Body of pancreas (tissue), 4 donors: ENCODE measurements at regions not wholly inside any gene's neighbourhood (a gene's known extent, or its start where the extent isn't known, plus 50 kb on each side); places are given as distances from the start of the nearest gene placed in this dataset.

Experiments
- POLR2A ChIP-seq, 3 donors: fragments of 450-650 bp; IDR thresholded peaks; one replicate each; pipeline ENCODE4 v1.6.1; 2016; ENCODE audit warnings: antibody characterized with exemption in 3 of 3, mild to moderate bottlenecking in 2 of 3
- TF ChIP-seq, protein P1 (sequence below), 7 experiments: fragments of 450-650 bp in 4 of 7; fragments of 200-600 bp in 3 of 7; sonication (generic) in 3 of 7; IDR thresholded peaks; one replicate each; pipeline ENCODE4 v1.5.1; 2016 to 2019; ENCODE audit warnings: antibody characterized with exemption in 7 of 7

DNA sequence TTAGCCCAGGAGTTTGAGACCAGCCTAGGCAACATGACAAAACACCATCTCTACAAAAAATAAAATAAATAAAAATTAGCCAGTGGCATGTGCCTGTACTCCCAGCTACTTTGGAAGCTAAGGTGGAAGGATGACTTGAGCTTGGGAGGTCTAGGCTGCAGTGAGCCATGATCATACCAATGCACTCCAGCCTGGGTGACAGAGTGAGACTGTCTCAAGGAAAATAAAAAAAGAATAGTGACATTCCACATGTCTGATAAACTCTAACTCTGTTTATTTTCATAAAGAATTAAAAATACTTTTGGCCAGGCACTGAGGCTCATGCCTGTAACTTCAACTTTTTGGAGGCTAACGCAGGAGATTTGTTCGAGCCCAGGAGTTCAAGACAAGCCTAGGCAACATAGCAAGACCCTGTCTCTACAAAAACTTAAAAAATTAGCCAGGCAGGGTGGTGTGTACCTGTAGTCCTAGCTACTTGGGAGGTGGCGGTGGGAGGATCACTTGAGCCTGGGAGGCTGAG, 115.1 kb downstream of the GJA1 start:
- TF ChIP-seq, protein P1, sequence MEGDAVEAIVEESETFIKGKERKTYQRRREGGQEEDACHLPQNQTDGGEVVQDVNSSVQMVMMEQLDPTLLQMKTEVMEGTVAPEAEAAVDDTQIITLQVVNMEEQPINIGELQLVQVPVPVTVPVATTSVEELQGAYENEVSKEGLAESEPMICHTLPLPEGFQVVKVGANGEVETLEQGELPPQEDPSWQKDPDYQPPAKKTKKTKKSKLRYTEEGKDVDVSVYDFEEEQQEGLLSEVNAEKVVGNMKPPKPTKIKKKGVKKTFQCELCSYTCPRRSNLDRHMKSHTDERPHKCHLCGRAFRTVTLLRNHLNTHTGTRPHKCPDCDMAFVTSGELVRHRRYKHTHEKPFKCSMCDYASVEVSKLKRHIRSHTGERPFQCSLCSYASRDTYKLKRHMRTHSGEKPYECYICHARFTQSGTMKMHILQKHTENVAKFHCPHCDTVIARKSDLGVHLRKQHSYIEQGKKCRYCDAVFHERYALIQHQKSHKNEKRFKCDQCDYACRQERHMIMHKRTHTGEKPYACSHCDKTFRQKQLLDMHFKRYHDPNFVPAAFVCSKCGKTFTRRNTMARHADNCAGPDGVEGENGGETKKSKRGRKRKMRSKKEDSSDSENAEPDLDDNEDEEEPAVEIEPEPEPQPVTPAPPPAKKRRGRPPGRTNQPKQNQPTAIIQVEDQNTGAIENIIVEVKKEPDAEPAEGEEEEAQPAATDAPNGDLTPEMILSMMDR (IDR thresholded peaks at IDR 0.05) = no peak
- no peak for TF ChIP-seq POLR2A (IDR thresholded peaks at IDR 0.05)
